Loucy (cell line): ENCODE measurements at regions not wholly inside any gene's neighbourhood (a gene's known extent, or its start where the extent isn't known, plus 50 kb on each side); places are given as distances from the start of the nearest gene placed in this dataset.

Source experiments
- H2AFZ ChIP-seq: fragments of 200-600 bp; sonication (generic); 2 replicates; pipeline ENCODE4 v1.6.0; 2016; ENCODE audit warnings: antibody characterized with exemption, mild to moderate bottlenecking, low read length, moderate library complexity
- H3F3A ChIP-seq: fragments of 200-600 bp; 2 replicates; pipeline ENCODE4 v1.6.0; 2016; ENCODE audit warnings: antibody characterized with exemption, low read depth, mild to moderate bottlenecking
- H3K27me3 ChIP-seq: fragments of 200-600 bp; sonication (generic); 2 replicates; pipeline ENCODE4 v1.6.1; 2014; ENCODE audit warnings: low read length, mild to moderate bottlenecking; ENCODE audit not compliant: insufficient read depth, poor library complexity, severe bottlenecking
- H3K36me3 ChIP-seq: fragments of 200-600 bp; sonication (generic); 2 replicates; pipeline ENCODE4 v1.6.1; 2016; ENCODE audit warnings: low read length; ENCODE audit not compliant: insufficient read depth
- H3K4me1 ChIP-seq: fragments of 200-600 bp; sonication (generic); 2 replicates; pipeline ENCODE4 v1.5.1; 2014; ENCODE audit warnings: low read length, mild to moderate bottlenecking; ENCODE audit not compliant: insufficient read depth, poor library complexity, severe bottlenecking
- H3K4me2 ChIP-seq: fragments of 200-600 bp; sonication (generic); 2 replicates; pipeline ENCODE4 v1.6.0; 2014; ENCODE audit warnings: antibody characterized with exemption, low read length, low read depth, mild to moderate bottlenecking; ENCODE audit not compliant: poor library complexity, severe bottlenecking
- H3K4me3 ChIP-seq: fragments of 200-600 bp; sonication (generic); 2 replicates; pipeline ENCODE4 v1.5.1; 2014; ENCODE audit warnings: low read length, mild to moderate bottlenecking, mixed read lengths; ENCODE audit not compliant: poor library complexity, severe bottlenecking
- H3K79me2 ChIP-seq: fragments of 200-600 bp; sonication (generic); 2 replicates; pipeline ENCODE4 v1.6.1; 2014; ENCODE audit warnings: low read length; ENCODE audit not compliant: insufficient read depth
- H3K9ac ChIP-seq: fragments of 200-600 bp; sonication (generic); 2 replicates; pipeline ENCODE4 v1.6.0; 2014; ENCODE audit warnings: mild to moderate bottlenecking, low read depth, low read length, moderate library complexity; ENCODE audit not compliant: poor library complexity, severe bottlenecking
- H3K9me2 ChIP-seq: fragments of 200-600 bp; sonication (generic); replicated peaks from 2 replicates; pipeline ENCODE4 v1.6.1; 2016; ENCODE audit warnings: low read depth, low read length, mixed read lengths
- H3K9me3 ChIP-seq: fragments of 200-600 bp; sonication (generic); 2 replicates; pipeline ENCODE4 v1.6.1; 2014; ENCODE audit warnings: mild to moderate bottlenecking, antibody characterized with exemption, low read length, low read depth; ENCODE audit not compliant: insufficient read depth
- H4K20me1 ChIP-seq: fragments of 200-600 bp; sonication (generic); 2 replicates; pipeline ENCODE4 v1.6.0; 2014; ENCODE audit warnings: antibody characterized with exemption, low read length, mild to moderate bottlenecking; ENCODE audit not compliant: insufficient read depth, poor library complexity, severe bottlenecking
- EZH2phosphoT487 ChIP-seq: fragments of 200-600 bp; IDR thresholded peaks from 2 replicates; pipeline ENCODE4 v1.6.1; 2018; ENCODE audit warnings: antibody characterized with exemption, mild to moderate bottlenecking, moderate library complexity, borderline replicate concordance
- TF ChIP-seq, protein P1 (sequence below): fragments of 200-600 bp; sonication (generic); conservative IDR thresholded peaks from 2 replicates; pipeline ENCODE4 v1.5.1; 2014; ENCODE audit warnings: mild to moderate bottlenecking, antibody characterized with exemption, low read length

DNA sequence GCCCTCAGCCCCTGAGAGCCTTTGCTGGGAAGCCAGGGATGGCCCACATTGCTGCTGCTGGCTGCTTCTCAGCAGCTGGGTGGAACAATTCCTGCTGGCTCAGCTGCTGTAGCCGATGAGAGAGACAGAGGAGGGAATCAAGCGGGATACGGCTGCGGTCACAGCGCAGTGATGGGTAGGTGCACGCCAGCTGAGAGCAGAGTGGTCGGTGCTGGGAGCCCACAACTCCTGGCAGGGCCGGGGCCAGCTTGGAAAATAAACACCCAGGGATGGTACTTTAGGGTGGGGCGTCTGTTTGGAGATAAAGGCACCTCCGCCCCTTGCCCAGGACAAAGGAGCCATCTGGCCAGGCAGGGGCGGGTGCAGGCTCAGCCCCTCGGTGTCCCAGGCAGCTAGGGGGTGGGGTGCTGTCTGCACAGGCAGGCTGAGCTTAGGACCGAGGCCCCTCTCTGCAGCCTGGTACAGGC, 480.5 kb downstream of the MIAT start:
- no peak for TF ChIP-seq EZH2phosphoT487
- TF ChIP-seq, protein P1, sequence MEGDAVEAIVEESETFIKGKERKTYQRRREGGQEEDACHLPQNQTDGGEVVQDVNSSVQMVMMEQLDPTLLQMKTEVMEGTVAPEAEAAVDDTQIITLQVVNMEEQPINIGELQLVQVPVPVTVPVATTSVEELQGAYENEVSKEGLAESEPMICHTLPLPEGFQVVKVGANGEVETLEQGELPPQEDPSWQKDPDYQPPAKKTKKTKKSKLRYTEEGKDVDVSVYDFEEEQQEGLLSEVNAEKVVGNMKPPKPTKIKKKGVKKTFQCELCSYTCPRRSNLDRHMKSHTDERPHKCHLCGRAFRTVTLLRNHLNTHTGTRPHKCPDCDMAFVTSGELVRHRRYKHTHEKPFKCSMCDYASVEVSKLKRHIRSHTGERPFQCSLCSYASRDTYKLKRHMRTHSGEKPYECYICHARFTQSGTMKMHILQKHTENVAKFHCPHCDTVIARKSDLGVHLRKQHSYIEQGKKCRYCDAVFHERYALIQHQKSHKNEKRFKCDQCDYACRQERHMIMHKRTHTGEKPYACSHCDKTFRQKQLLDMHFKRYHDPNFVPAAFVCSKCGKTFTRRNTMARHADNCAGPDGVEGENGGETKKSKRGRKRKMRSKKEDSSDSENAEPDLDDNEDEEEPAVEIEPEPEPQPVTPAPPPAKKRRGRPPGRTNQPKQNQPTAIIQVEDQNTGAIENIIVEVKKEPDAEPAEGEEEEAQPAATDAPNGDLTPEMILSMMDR = no peak
- Histone ChIP-seq H3K9ac (no peak overlapping the region), H3K27me3 (no peaks in the 10 kb centered on the region), H3K4me2 (no peak overlapping the region), H2AFZ (no peak overlapping the region), H3K79me2 (no peaks in the 10 kb centered on the region), H3K9me3 (no peaks in the 10 kb centered on the region), H3K4me3 (no peak overlapping the region), H3K4me1 (no peaks in the 10 kb centered on the region), H3K36me3 (no peaks in the 10 kb centered on the region), H4K20me1 (no peaks in the 10 kb centered on the region), H3K9me2 (no peaks in the 10 kb centered on the region), H3F3A (no peaks in the 10 kb centered on the region)

DNA sequence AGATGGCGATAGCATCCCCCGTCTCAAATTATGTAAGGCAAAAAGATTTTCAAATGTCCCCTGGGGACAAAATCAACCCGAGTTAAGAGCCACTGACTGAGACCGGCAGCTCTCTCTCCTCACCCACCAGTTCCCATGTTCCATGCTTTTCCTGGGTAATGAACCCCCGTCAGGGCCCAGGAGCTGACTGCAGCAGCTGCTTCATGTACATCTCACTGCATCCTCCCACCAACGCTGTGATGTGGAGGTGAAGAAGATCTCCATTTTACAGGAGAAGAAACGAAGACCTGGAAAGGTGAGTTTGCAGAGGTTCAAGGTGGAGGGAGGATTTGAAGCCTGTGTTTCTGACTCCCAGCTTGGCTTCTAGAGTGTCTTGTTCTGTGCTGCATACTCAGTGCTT, 481.1 kb downstream of the MIAT start:
- H2AFZ ChIP-seq = no peak overlapping the region
- H3F3A ChIP-seq = no peaks in the 10 kb centered on the region
- H3K4me1 ChIP-seq = no peaks in the 10 kb centered on the region
- H3K27me3 ChIP-seq = no peaks in the 10 kb centered on the region
- H3K9ac ChIP-seq = no peak overlapping the region
- H3K9me2 ChIP-seq = no peaks in the 10 kb centered on the region
- H4K20me1 ChIP-seq = no peaks in the 10 kb centered on the region
- no peaks in the 10 kb centered on the region for H3K9me3 ChIP-seq
- no peak overlapping the region for H3K4me3 ChIP-seq
- no peaks in the 10 kb centered on the region for H3K36me3 ChIP-seq
- no peaks in the 10 kb centered on the region for H3K79me2 ChIP-seq
- TF ChIP-seq, protein P1 = no peak
- TF ChIP-seq EZH2phosphoT487 = no peak
- H3K4me2 ChIP-seq = no peak overlapping the region

DNA sequence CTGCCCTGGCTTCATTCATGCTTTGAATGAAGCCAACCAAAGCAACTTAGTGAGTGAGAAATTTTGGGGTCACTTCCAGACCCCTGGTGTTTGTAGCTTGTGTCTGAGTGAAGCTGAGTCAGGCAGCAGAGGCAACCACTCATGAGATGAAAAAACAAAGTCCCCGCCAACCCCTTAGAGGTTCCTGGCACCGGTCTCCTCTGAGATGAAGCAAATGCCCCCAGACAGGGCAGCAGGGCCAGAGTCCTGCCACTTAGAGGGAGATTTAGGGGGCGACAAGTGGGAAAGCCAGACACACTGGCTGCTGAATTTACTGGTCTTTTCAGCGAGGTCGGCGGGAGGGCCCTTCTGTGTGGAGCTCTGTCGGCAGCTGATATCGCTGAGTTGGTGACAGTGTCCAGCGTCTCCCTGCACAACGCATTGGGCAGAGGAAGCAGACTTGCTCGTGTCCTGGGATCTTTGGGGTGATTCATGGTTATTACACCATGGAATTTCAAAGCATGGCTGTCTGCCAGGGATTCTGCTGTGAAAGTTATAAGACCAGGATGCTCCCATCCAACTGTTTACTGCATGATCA, 482.6 kb downstream of the MIAT start:
- Histone ChIP-seq H2AFZ (no peak overlapping the region), H3F3A (no peaks in the 10 kb centered on the region), H3K27me3 (no peaks in the 10 kb centered on the region), H3K9me2 (no peaks in the 10 kb centered on the region), H3K4me3 (no peak overlapping the region), H4K20me1 (no peaks in the 10 kb centered on the region), H3K9me3 (no peaks in the 10 kb centered on the region), H3K36me3 (no peaks in the 10 kb centered on the region), H3K4me1 (no peaks in the 10 kb centered on the region), H3K4me2 (no peak overlapping the region), H3K79me2 (no peaks in the 10 kb centered on the region), H3K9ac (no peak overlapping the region)
- TF ChIP-seq, protein P1 = no peak
- no peak for TF ChIP-seq EZH2phosphoT487
